ENCODE measurements at regions not wholly inside any gene's neighbourhood (a gene's known extent, or its start where the extent isn't known, plus 50 kb on each side); places are given as distances from the start of the nearest gene placed in this dataset.

DNA sequence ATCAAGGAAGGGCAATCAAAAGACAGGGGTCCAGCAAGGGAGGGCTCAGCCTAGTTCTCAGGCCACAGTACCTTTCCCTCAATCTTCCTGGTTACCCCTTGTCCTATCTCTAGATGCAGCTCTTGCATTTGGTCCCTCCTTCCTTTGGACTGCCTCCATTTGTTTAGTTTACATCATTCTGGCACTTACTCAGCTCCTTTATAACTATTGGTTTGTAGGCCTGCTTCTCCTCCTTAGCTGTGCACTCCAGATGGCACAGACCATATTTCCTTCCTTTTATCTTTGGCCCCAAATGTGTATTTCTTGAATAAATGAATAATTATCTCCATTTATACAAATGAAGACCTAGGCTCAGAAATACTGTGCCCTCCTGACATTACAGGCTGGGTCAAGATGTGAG, 92.3 kb upstream of the AMOTL1 start:
- TF ChIP-seq CTCF (conservative IDR thresholded peaks at IDR 0.05) (no peak), ZFX (IDR thresholded peaks at IDR 0.05) (no peak)

All from C4-2B (cell line).